IPS-20b (cell line): ENCODE measurements at regions not wholly inside any gene's neighbourhood (a gene's known extent, or its start where the extent isn't known, plus 50 kb on each side); places are given as distances from the start of the nearest gene placed in this dataset.

Experiments
- H3K27ac ChIP-seq: one replicate; pipeline ENCODE4 v1.5.1; 2013; ENCODE audit warnings: low read length
- H3K27me3 ChIP-seq: 2 replicates; pipeline ENCODE4 v1.6.1; 2013; ENCODE audit warnings: mild to moderate bottlenecking, low read length, inconsistent platforms; ENCODE audit not compliant: insufficient read depth
- H3K36me3 ChIP-seq: 2 replicates; pipeline ENCODE4 v1.6.1; 2013; ENCODE audit warnings: low read depth, mild to moderate bottlenecking, inconsistent platforms, low read length, moderate library complexity; ENCODE audit not compliant: insufficient read depth
- H3K4me1 ChIP-seq: 2 replicates; pipeline ENCODE4 v1.6.1; 2013; ENCODE audit warnings: mild to moderate bottlenecking, control low read depth, inconsistent platforms, low read length, moderate library complexity; ENCODE audit not compliant: insufficient read depth
- H3K4me3 ChIP-seq: 2 replicates; pipeline ENCODE4 v1.5.1; 2013; ENCODE audit warnings: mild to moderate bottlenecking, low read length, inconsistent platforms
- H3K9ac ChIP-seq: 2 replicates; pipeline ENCODE4 v1.6.1; 2013; ENCODE audit warnings: low read depth, mild to moderate bottlenecking, inconsistent platforms, low read length, moderate library complexity
- H3K9me3 ChIP-seq: 2 replicates; pipeline ENCODE4 v1.6.1; 2013; ENCODE audit warnings: mild to moderate bottlenecking, low read depth, low read length, inconsistent platforms; ENCODE audit not compliant: insufficient read depth

DNA sequence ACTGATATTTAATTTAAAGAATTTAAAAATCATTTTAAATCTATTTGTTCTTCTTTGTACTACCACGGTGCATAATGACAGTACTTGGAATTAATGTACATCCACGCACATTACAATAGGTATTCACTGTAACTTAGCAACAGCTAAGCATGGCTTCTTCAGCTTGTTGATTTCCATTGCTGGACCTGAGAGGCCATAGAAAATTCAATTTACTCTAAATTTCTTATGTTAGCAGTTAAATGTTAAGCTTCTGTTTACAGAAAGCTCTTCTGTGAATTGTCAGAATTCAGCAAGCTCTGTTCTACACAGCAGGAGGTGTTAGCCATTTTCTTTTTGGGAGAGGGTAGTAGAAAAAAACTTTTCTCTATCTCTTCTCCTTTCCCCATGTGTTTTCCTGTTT is 1149.3 kb upstream of the CDH2 start:
- peak overlapping the region; percentile 50 for H3K27ac ChIP-seq
- no peak overlapping the region for H3K9ac ChIP-seq
- no peaks in the 10 kb centered on the region for H3K27me3 ChIP-seq
- no peaks in the 10 kb centered on the region; the same call in 1 of the 2 replicates for H3K9me3 ChIP-seq
- H3K4me1 ChIP-seq: peaks cover 16% of the 10 kb centered on the region
- H3K36me3 ChIP-seq: no peaks in the 10 kb centered on the region
- no peak overlapping the region for H3K4me3 ChIP-seq

DNA sequence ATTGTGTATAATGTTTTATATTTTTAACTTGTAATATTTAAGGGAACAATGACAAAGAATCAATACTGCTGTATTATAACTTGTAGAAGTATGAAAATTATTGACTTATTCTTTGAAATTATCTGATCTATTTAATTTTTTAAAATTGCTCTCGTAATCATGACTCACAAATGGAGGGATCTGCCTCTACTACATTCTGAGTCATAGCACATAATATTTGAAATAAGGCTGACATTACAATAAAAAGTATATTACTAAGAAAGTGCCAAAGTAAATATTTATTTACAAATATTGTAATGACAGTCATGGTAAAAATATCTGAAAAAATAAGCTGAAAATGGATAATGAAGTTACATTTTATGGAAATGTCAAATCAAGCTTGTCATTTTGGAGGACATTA is 1144.6 kb upstream of the CDH2 start:
- Histone ChIP-seq H3K4me3 (no peak overlapping the region), H3K36me3 (no peaks in the 10 kb centered on the region), H3K9me3 (no peaks in the 10 kb centered on the region), H3K27me3 (no peaks in the 10 kb centered on the region), H3K4me1 (peaks cover 9% of the 10 kb centered on the region), H3K9ac (no peak overlapping the region), H3K27ac (no peak overlapping the region)

DNA sequence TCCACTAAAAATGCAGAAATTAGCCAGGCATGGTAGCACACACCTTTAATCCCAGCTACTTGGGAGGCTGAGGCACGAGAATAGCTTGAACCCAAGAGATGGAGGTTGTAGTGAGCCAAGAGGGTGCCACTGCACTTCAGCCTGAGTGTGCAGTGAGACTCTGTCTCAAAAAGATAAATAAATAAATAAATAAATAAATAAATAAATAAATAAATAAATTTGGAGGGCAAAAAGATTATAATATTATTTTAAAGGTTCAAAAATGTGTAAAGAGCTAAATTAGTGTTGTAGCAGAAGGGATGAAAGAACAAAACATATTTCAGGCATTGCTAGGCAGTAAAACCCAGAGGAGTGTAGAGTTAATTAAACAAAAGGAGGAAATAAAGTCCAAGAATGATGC is 1136.4 kb upstream of the CDH2 start:
- H3K4me3 ChIP-seq: no peak overlapping the region
- H3K4me1 ChIP-seq: no peaks in the 10 kb centered on the region
- no peaks in the 10 kb centered on the region for H3K9me3 ChIP-seq
- H3K27ac ChIP-seq: no peak overlapping the region
- H3K9ac ChIP-seq: no peak overlapping the region
- H3K36me3 ChIP-seq: no peaks in the 10 kb centered on the region
- H3K27me3 ChIP-seq: no peaks in the 10 kb centered on the region

DNA sequence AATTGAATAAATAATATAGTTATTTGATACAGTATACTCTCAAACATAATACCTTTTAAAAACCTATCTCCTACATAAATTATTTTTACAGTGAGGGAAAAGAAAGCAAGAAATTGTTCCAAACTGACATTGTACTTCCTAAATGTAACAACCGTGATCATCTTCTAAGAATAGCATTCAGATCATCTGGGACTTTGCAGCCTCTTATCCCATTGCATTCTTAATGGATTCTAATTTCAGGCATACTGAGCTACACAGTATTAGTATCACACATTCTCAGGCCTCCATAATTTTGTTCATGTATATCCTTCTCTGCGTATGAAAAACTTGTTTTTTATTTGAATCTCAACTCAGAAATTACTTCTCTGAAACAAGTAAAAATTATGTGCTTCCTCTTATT is 1134.7 kb upstream of the CDH2 start:
- H3K9ac ChIP-seq: no peak overlapping the region
- H3K27me3 ChIP-seq: no peaks in the 10 kb centered on the region
- no peaks in the 10 kb centered on the region for H3K4me1 ChIP-seq
- no peak overlapping the region for H3K27ac ChIP-seq
- no peak overlapping the region for H3K4me3 ChIP-seq
- no peaks in the 10 kb centered on the region for H3K9me3 ChIP-seq
- no peaks in the 10 kb centered on the region for H3K36me3 ChIP-seq

DNA sequence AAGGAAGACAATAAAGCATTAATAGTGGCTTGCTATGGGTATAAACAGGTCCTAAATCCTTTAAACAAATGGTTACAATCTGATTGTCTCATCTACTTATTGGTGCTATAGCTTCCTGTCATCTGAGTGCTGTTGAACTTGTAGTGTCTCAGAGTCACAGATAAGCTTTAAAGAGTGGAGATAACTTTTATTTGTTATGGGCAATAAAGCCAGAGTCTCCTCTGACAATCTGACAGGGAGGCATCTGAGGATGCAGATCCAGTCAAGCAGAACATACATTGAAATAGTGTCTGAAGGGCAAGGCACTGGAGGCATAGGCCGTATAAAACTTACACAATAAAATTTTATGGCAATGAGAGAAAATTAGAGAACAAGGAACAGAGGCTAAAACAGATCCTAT is 1132.4 kb upstream of the CDH2 start:
- Histone ChIP-seq H3K27me3 (no peaks in the 10 kb centered on the region), H3K36me3 (no peaks in the 10 kb centered on the region), H3K27ac (no peak overlapping the region)

DNA sequence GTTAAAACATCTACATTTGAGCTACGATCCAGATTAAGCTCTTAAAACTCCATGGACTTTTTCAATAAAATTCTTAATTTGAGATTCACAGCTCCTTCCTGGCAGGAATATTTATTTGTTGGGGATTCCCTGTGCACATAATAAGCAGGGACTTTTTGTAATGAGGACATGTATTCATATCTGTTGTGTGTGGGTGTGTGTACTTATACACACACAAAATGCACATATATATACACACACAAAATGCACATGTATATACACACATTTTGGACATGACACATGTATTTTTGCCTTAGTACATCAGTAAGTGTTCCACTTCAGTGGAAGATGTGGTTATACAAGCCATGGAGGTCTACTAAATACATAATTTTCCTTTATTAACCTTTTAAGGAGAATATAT is 1131.1 kb upstream of the CDH2 start:
- H3K27me3 ChIP-seq: no peaks in the 10 kb centered on the region
- H3K36me3 ChIP-seq: no peaks in the 10 kb centered on the region
- H3K9ac ChIP-seq: no peak overlapping the region
- H3K9me3 ChIP-seq: no peaks in the 10 kb centered on the region
- no peak overlapping the region for H3K27ac ChIP-seq
- H3K4me1 ChIP-seq: no peaks in the 10 kb centered on the region
- H3K4me3 ChIP-seq: no peak overlapping the region

More for the DNA sequence above, 1132.4 kb upstream of the CDH2 start:
- Histone ChIP-seq H3K9me3 (no peaks in the 10 kb centered on the region), H3K4me3 (no peak overlapping the region), H3K9ac (no peak overlapping the region), H3K4me1 (no peaks in the 10 kb centered on the region)

DNA sequence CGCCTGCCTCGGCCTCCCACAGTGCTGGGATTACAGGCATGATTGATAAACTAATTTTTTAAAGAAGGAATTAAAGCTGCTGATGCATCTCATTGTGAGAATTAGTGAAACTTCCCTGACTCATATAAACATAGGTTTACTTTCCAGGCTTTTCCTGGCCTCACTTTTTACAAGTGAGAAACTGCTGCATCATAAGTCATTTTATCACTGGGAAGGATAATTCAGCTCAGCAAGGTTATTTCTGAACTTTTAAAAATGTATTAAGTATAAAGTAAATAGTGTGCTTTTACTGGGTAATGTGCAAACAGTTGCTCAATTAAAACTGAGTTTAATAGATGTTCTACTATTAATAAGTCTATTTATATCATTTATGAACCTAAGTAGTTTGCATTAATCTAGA is 1130.3 kb upstream of the CDH2 start:
- Histone ChIP-seq H3K27me3 (no peaks in the 10 kb centered on the region), H3K4me3 (no peak overlapping the region), H3K27ac (no peak overlapping the region), H3K9me3 (no peaks in the 10 kb centered on the region), H3K9ac (no peak overlapping the region), H3K4me1 (no peaks in the 10 kb centered on the region), H3K36me3 (no peaks in the 10 kb centered on the region)

DNA sequence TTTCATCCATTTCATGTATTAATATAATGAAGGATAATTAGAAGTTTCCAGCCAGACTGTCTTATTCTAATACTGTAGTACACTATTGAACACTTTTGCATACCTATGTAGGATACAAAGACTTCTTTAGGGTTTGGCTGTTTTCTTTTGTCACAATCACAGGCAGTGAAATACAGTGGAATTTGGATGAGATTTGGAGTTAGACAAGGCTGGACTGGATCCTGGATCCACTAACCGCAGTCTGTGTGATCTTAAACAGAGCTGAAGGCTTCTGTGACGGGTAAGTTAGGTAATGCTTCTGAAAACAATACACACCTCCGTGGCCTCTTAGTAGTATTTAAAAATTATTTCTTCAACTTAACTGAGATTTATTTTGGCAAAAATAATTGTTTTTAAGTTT is 1128.6 kb upstream of the CDH2 start:
- H3K36me3 ChIP-seq: no peaks in the 10 kb centered on the region

DNA sequence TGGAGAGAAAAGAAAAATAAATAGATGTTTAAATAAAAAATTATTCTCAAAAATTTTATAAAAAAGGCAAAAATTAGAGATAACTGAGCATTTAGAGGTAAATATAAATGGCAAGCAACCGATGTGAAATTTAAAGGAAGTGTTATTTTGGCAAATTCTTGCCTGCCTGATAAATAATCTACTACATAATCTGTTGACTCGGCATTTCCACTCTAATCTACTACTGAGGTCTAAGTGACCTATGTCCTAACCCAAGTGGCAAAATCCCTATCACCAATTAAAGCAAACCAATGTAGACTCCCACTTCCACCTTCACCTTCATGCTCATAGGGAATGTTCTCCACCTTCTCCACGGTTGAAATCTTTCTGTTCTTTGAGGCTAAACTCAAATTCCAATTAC is 1124.1 kb upstream of the CDH2 start:
- Histone ChIP-seq H3K9me3 (no peaks in the 10 kb centered on the region), H3K27ac (no peak overlapping the region), H3K4me3 (no peak overlapping the region), H3K9ac (no peak overlapping the region), H3K4me1 (no peaks in the 10 kb centered on the region), H3K36me3 (no peaks in the 10 kb centered on the region), H3K27me3 (no peaks in the 10 kb centered on the region)

More for the DNA sequence above, 1128.6 kb upstream of the CDH2 start:
- Histone ChIP-seq H3K27me3 (no peaks in the 10 kb centered on the region), H3K4me1 (no peaks in the 10 kb centered on the region), H3K4me3 (no peak overlapping the region), H3K27ac (no peak overlapping the region), H3K9me3 (no peaks in the 10 kb centered on the region), H3K9ac (no peak overlapping the region)

DNA sequence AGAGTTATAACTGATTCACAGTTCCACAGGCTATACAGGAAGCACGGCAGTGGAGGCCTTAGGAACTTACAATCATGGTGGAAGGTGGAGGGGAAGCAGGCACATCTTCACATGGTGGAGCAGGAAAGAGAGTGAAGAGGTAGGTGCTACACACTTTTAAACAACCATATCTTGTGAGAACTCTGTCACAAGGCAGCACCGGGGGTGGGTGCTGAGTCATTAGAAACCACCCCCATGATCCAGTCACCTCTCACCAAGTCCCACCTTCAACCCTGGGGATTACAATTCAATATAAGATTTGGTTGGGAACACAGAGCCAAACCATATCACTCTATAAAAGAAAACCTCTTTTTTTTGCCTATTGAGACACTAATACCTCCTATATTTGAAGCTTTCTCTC is 1108.5 kb upstream of the CDH2 start:
- no peak overlapping the region for H3K4me3 ChIP-seq
- no peaks in the 10 kb centered on the region for H3K36me3 ChIP-seq
- H3K4me1 ChIP-seq: no peaks in the 10 kb centered on the region
- no peak overlapping the region for H3K9ac ChIP-seq
- no peaks in the 10 kb centered on the region for H3K9me3 ChIP-seq
- no peaks in the 10 kb centered on the region for H3K27me3 ChIP-seq
- H3K27ac ChIP-seq: no peak overlapping the region

DNA sequence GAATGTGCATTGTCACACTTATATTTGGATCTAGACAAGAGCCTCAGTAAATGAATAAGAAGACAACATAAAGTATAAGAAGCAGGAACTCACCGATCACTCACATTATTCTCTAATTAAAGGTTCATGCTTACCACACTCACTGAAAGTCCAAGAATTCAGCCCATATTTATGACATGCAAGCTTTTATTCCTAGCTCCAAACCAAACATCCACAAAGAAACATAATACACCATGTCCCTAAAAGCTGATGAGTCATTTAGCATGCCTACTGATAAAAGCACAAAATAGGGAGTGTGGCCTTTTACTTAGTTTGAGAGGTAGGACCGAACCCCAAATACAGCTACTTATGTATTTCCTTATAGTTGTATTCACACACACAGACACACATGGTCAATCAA is 1094.6 kb upstream of the CDH2 start:
- H3K4me3 ChIP-seq: no peak overlapping the region
- H3K9me3 ChIP-seq: no peaks in the 10 kb centered on the region
- no peaks in the 10 kb centered on the region for H3K36me3 ChIP-seq
- H3K27me3 ChIP-seq: no peaks in the 10 kb centered on the region
- no peak overlapping the region for H3K27ac ChIP-seq
- no peak overlapping the region for H3K9ac ChIP-seq
- H3K4me1 ChIP-seq: peaks cover 3% of the 10 kb centered on the region; the same call in 1 of the 2 replicates

DNA sequence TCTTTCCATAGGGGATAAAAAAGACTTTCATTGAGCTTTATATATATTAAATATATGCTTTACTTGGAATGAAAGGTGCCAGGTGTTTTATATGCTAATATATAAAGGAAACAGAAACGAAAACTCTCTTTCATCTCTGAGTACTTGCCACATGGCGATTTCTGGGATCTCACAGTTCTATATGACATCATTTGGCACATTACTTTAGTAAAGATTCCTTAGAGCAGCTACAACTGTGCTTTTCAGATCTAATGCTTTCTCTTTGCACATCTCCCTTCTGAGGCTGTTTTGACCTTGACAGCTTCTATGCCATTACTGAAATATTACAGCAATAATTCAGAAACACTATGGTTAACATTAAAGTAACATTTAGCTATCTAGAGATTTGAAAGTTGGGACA is 1082.9 kb upstream of the CDH2 start:
- Histone ChIP-seq H3K27me3 (no peaks in the 10 kb centered on the region), H3K9me3 (no peaks in the 10 kb centered on the region), H3K4me3 (no peak overlapping the region), H3K27ac (no peak overlapping the region), H3K9ac (no peak overlapping the region), H3K4me1 (no peaks in the 10 kb centered on the region), H3K36me3 (no peaks in the 10 kb centered on the region)

DNA sequence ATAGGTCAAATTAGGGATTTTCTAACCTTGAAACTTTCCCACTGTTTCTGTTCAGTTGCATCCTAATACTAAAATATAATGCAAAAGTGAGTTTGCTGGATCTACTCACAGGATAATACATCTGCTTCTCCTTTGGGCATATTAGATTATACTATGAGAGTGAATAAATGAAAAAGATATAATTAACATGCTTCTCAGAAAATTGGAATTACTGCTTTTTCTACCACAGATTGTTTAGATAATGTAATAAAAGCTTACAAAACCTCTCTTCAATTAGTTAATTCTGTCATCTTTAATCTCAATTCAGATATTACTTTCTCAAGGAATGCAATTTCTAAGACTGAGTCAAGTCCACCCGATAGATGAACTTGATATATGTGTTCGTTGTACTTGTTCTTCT is 1077.2 kb upstream of the CDH2 start:
- no peaks in the 10 kb centered on the region for H3K9me3 ChIP-seq
- no peaks in the 10 kb centered on the region; the same call in 1 of the 2 replicates for H3K4me1 ChIP-seq
- no peak overlapping the region for H3K4me3 ChIP-seq
- H3K27me3 ChIP-seq: no peaks in the 10 kb centered on the region
- H3K36me3 ChIP-seq: no peaks in the 10 kb centered on the region
- H3K9ac ChIP-seq: no peak overlapping the region
- H3K27ac ChIP-seq: no peak overlapping the region
